ENCODE measurements at regions not wholly inside any gene's neighbourhood (a gene's known extent, or its start where the extent isn't known, plus 50 kb on each side); places are given as distances from the start of the nearest gene placed in this dataset.

GRCh38 chr2:19262150-19262549 is 96.3 kb downstream of the OSR1 start (continued):
- no peak for TF ChIP-seq ZNF324 (tag by site-specific recombination; IDR thresholded peaks at IDR 0.05)

GRCh38 chr2:19261061-19261460 is 97.4 kb downstream of the OSR1 start:
- H3K4me1 ChIP-seq (ENCODE audit: control insufficient read depth, insufficient read depth, low read length) = no peaks in the 10 kb centered on the region
- H3K9me3 ChIP-seq (ENCODE audit: control insufficient read depth, insufficient read depth, low read depth, low read length) = no peaks in the 10 kb centered on the region
- CTCF ChIA-PET = interaction anchor here (0.6 kb wide), 2 partner anchors 11 to 116 kb away, joined by 3 read pairs; no protein-coding TSS in a partner anchor
- POLR2A ChIA-PET = no interaction called here
- H3K4me3 ChIP-seq (ENCODE audit: low read depth, low read length) = no peak overlapping the region
- no peak overlapping the region for H3K27ac ChIP-seq (ENCODE audit: extremely low read depth, low read depth, low read length)
- H3K36me3 ChIP-seq (ENCODE audit: control insufficient read depth in 2 of 2, insufficient read depth in 1 of 2, low read length in 2 of 2) = no peaks in the 10 kb centered on the region
- TF ChIP-seq ZNF549 (tag by site-specific recombination; IDR thresholded peaks at IDR 0.05) (no peak), ZNF626 (tag by site-specific recombination; IDR thresholded peaks at IDR 0.05) (no peak), ZNF600 (tag by site-specific recombination; IDR thresholded peaks at IDR 0.05) (no peak), ZNF747 (tag by site-specific recombination; IDR thresholded peaks at IDR 0.05) (no peak), ZNF394 (tag by site-specific recombination; IDR thresholded peaks at IDR 0.05; ENCODE audit: borderline replicate concordance) (no peak), ZNF664 (tag by site-specific recombination; IDR thresholded peaks at IDR 0.05) (no peak), ZNF248 (tag by site-specific recombination; IDR thresholded peaks at IDR 0.05) (no peak), ZBTB10 (tag by site-specific recombination; IDR thresholded peaks at IDR 0.05) (no peak), ZNF704 (tag by site-specific recombination; IDR thresholded peaks at IDR 0.05) (no peak), ZNF112 (tag by site-specific recombination; IDR thresholded peaks at IDR 0.05) (no peak), GLIS1 (tag by site-specific recombination; IDR thresholded peaks at IDR 0.05) (no peak), ZNF692 (tag by site-specific recombination; IDR thresholded peaks at IDR 0.05) (no peak), PATZ1 (tag by site-specific recombination; IDR thresholded peaks at IDR 0.05) (no peak), ZFHX2 (tag by site-specific recombination; conservative IDR thresholded peaks at IDR 0.05) (no peak), ZNF274 (IDR thresholded peaks at IDR 0.05; ENCODE audit: low read length) (no peak), ZNF274 (tag by site-specific recombination; IDR thresholded peaks at IDR 0.05; ENCODE audit: borderline replicate concordance) (no peak), ZNF621 (tag by site-specific recombination; IDR thresholded peaks at IDR 0.05) (no peak), ZSCAN4 (tag by site-specific recombination; IDR thresholded peaks at IDR 0.05) (no peak)

Measured in HEK293 (cell line).